ENCODE measurements at regions not wholly inside any gene's neighbourhood (a gene's known extent, or its start where the extent isn't known, plus 50 kb on each side); places are given as distances from the start of the nearest gene placed in this dataset.
A peak's percentile ranks its signal among the peaks of the same experiment; 100 is the strongest.
"Not testable (repeated sequence)": the region's sequence is repeated elsewhere in the genome, so short reads cannot be mapped to it uniquely, and the experiment has no call there.

- DNase-seq, result no peak
These were observed 86.7 kb upstream of the CTAGE1 start for GRCh38 chr18:22504251-22505030.

GRCh38 chr18:22505141-22505591 is 87.5 kb upstream of the CTAGE1 start:
- no peak for DNase-seq

GRCh38 chr18:22507055-22507454 is 89.3 kb upstream of the CTAGE1 start:
- no peak for DNase-seq

GRCh38 chr18:22509423-22509822 is 91.7 kb upstream of the CTAGE1 start:
- DNase-seq, result no peak

GRCh38 chr18:22510697-22511096 is 93.0 kb upstream of the CTAGE1 start:
- no peak for DNase-seq

- no peak for DNase-seq
These were observed 96.2 kb upstream of the CTAGE1 start for GRCh38 chr18:22513721-22514481.

GRCh38 chr18:22514655-22515054 is 96.9 kb upstream of the CTAGE1 start:
- no peak for DNase-seq

DNA sequence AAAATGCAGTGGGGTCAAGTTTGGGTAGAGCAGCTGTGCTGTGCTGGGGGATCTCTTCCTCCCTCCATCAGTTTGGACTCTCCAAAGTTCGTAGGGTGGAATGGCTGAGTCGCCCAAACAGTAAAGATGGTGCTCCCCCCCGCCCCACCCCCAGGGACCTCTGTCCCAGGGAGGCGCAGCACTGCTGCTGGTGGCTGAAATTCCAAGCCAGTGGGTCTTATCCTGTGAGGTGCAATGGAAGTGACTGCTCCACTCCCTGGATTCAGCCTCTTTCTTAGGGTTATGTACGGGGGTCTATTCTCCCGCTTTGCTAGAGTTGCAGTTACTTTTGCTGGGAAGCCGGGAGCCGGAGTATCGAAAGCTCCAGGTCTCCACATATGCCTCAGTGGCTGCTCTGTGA is 97.5 kb upstream of the CTAGE1 start:
- DNase-seq, result no peak

GRCh38 chr18:22517356-22517755 is 99.6 kb upstream of the CTAGE1 start:
- no peak for DNase-seq

- DNase-seq, result no peak
These were observed 103.5 kb upstream of the CTAGE1 start for GRCh38 chr18:22521026-22521707.

GRCh38 chr18:22523481-22523880 is 105.8 kb upstream of the CTAGE1 start:
- DNase-seq, result no peak

GRCh38 chr18:22524783-22525182 is 107.1 kb upstream of the CTAGE1 start:
- no peak for DNase-seq

DNA sequence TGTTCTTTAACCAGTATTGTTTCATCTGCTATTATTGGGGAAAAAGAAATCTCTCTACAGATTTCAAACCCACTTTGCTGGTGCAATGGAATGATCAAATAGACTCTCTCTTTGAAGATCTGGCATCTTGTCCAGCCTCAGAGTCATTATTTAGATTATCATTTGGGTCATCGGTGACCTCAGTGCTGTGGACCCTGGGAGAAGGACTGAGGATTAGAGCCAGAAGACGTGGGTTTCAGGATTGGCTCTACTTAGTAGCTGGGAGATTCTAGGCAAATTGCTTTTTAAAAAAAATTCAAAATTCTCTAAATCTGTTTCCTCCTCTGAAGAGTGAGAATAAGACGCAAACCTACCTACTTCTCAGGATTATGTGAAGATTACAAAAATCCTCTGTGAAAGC is 107.6 kb upstream of the CTAGE1 start:
- DNase-seq, result no peak

DNA sequence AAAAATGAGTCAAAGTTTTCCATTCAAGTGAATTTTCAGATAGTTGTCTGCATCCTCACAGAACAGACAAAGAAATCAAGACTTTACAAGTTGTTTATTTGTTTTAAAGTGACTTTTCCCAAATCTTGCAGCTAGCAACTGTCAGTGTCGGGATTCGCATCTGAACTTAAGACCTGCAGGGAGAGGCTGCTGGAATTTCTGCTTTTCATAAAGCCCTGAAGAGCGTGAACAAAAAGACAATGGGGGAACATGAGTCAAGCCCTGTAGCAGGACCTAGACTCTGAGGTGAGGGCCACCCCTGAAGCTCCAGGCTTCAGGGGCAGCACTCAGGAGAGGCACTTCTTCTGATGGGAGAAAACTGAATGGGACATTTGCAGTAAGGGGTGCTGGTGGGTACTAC is 108.2 kb upstream of the CTAGE1 start:
- no peak for DNase-seq

GRCh38 chr18:22528291-22528690 is 110.6 kb upstream of the CTAGE1 start:
- peak in 1 of 2 experiments; percentile 18 for DNase-seq

GRCh38 chr18:22534706-22535105 is 117.0 kb upstream of the CTAGE1 start:
- not testable (repeated sequence) for DNase-seq

DNA sequence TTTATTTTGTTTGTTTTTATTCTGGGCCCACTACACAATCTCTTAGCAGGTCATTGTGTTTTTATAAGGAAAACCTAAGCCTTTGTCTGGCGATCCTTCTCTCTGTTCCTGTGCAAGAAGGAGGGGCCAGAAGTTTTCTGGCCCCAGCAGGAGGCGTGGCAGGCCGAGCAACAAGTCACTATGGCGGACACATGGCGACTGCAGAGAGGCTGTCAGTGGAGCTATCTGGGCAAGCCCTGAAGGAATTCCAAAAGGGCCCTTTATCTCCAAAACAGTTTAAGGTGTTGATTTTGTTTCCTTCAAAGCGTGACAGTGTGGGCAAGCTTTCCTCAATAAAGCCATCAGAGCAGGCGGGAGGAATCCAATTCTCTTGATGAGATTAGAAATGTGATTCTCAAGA is 118.8 kb upstream of the CTAGE1 start:
- no peak for DNase-seq

- no peak for DNase-seq
These were observed 120.7 kb upstream of the CTAGE1 start for GRCh38 chr18:22538426-22538825.

DNA sequence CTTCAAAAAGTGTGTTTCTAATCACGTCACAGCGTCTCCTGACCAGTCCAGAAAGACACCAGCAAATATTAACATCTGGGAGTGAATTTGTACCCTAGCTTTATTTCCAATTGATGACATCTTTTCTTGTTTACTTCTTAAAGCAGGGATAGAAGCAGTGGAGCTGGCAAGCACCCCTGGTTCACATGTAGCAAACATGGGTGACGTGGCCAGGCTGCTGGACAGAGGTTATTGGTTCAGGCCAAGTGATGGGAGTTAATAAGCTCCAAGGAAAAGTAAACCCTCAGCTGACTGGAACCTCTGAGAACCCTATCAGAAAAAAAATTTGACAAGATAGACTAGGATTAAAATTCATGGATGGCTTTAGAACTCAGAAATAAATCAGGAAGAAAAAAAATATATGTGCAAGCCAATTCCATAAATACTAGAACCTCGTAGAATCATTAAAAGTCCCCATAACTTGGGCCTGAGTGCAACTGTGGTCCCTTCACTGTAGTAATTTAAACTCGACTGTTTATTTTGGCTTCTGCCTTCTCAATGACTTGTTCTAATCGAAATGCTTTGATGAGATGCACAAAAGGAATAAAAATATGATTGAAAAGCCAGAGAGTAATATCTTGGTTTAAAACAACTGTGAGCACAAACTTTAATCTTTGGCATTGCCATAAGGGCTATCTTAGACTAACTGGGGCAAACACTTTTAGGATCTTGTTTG is 121.5 kb upstream of the CTAGE1 start:
- no peak for DNase-seq

- no peak for DNase-seq
These were observed 123.5 kb upstream of the CTAGE1 start for GRCh38 chr18:22541232-22541631.

GRCh38 chr18:22542406-22542835 is 124.7 kb upstream of the CTAGE1 start:
- DNase-seq, result no peak

GRCh38 chr18:22543769-22544168 is 126.1 kb upstream of the CTAGE1 start:
- DNase-seq, result no peak

- DNase-seq, result no peak
These were observed 126.9 kb upstream of the CTAGE1 start for GRCh38 chr18:22544626-22545025.
